Upper lobe of left lung (tissue), 6 donors: ENCODE measurements at regions not wholly inside any gene's neighbourhood (a gene's known extent, or its start where the extent isn't known, plus 50 kb on each side); places are given as distances from the start of the nearest gene placed in this dataset.

Source experiments
- ATAC-seq, 2 donors: fragments of 200-7000 bp; cut with Tn5 transposase; one replicate each; pipeline ENCODE4 v1.9.1; 2022; ENCODE audit warnings: mild to moderate bottlenecking in 2 of 2, moderate library complexity in 2 of 2; ENCODE audit not compliant: low FRiP score in 2 of 2
- DNase-seq, 2 donors: peaks; one replicate each; pipeline ENCODE4 v3.0.0-alpha.2; 2019 to 2020
- H3K27ac ChIP-seq, 4 donors: fragments of 200-600 bp; sonication (generic); one replicate each; pipeline ENCODE4 v1.5.1; 2016 to 2019
- H3K27me3 ChIP-seq, 4 donors: fragments of 200-600 bp; sonication (generic); one replicate each; pipeline ENCODE4 v1.5.1; 2017 to 2019
- H3K36me3 ChIP-seq, 4 donors: fragments of 200-600 bp; sonication (generic); one replicate each; pipeline ENCODE4 v1.5.1; 2016 to 2019
- H3K4me1 ChIP-seq, 4 donors: fragments of 200-600 bp; sonication (generic); one replicate each; pipeline ENCODE4 v1.5.1; 2018 to 2019
- H3K4me3 ChIP-seq, 4 donors: fragments of 200-600 bp; sonication (generic); one replicate each; pipeline ENCODE4 v1.5.1; 2017 to 2019; ENCODE audit warnings: mild to moderate bottlenecking in 2 of 4, moderate library complexity in 1 of 4
- H3K9me3 ChIP-seq, 4 donors: fragments of 200-600 bp; sonication (generic); one replicate each; pipeline ENCODE4 v1.5.1; 2018 to 2019
- CTCF ChIP-seq, 6 experiments: fragments of 450-650 bp in 4 of 6; fragments of 200-600 bp in 2 of 6; sonication (generic) in 2 of 6; IDR thresholded peaks; one replicate each; pipeline ENCODE4 v1.5.1; 2016 to 2019; ENCODE audit warnings: antibody characterized with exemption in 6 of 6
- EP300 ChIP-seq, 4 donors: sonication (generic); formaldehyde crosslinking; IDR thresholded peaks; one replicate each; pipeline ENCODE4 v1.5.1; 2017; ENCODE audit warnings: antibody characterized with exemption in 4 of 4, control low read depth in 2 of 4
- POLR2A ChIP-seq, 4 donors: fragments of 450-650 bp; IDR thresholded peaks; one replicate each; pipeline ENCODE4 v1.5.1; 2016 to 2017; ENCODE audit warnings: antibody characterized with exemption in 4 of 4, mild to moderate bottlenecking in 2 of 4
- POLR2AphosphoS5 ChIP-seq, 2 donors: sonication (generic); formaldehyde crosslinking; IDR thresholded peaks; one replicate each; pipeline ENCODE4 v1.5.1; 2017; ENCODE audit warnings: antibody characterized with exemption in 2 of 2
- WGBS, 2 donors: methylation state at CpG; one replicate each; pipeline ENCODE4 v1.1.5; 2017 to 2018; 5-methylcytosine and 5-hydroxymethylcytosine counted together
- donor health status: DM: no; HTN: no; CAD: no; lungs with moderate emphysema.
- donor health status: DM: no; HTN: yes; CAD: no; lungs with severe emphysema.

GRCh38 chr11:42827845-42828244 is 484.0 kb upstream of the API5 start:
- H3K27ac ChIP-seq, result no peak overlapping the region
- WGBS, 2 donors, result 53 to 88% methylated on average over 1 to 2 of the region's 2 CpGs
- TF ChIP-seq CTCF (IDR thresholded peaks at IDR 0.05) (no peak), POLR2AphosphoS5 (IDR thresholded peaks at IDR 0.05) (no peak), POLR2A (IDR thresholded peaks at IDR 0.05) (no peak), EP300 (IDR thresholded peaks at IDR 0.05) (no peak)
- H3K36me3 ChIP-seq, result no peaks in the 10 kb centered on the region
- DNase-seq (no peak), ATAC-seq (no peak)
- no peak overlapping the region for H3K4me3 ChIP-seq
- H3K9me3 ChIP-seq, result no peaks in the 10 kb centered on the region
- no peaks in the 10 kb centered on the region for H3K4me1 ChIP-seq
- H3K27me3 ChIP-seq, result no peaks in the 10 kb centered on the region

DNA sequence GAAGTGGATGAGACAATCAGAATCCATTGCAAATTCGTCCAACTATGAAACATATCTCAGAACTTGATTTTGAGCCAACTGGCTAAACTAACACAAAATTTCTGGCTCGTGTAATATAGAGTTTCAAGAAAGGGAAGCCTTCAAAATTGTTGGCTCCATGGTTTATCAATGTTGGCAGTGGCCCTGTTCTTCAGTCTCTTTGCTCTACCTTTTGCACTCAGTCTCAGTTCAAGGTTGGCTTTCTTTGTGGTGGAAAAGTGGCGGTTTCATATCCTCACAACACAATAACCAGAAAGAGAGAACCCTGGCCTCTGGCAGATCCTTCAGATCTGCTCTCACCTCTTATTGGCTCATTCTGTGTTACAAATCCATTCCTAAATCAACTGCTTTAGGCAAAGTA is 473.8 kb upstream of the API5 start:
- DNase-seq (no peak), ATAC-seq (no peak)
- TF ChIP-seq EP300 (IDR thresholded peaks at IDR 0.05) (no peak), POLR2A (IDR thresholded peaks at IDR 0.05) (no peak), CTCF (IDR thresholded peaks at IDR 0.05) (no peak), POLR2AphosphoS5 (IDR thresholded peaks at IDR 0.05) (no peak)
- Histone ChIP-seq H3K9me3 (no peaks in the 10 kb centered on the region), H3K27me3 (no peaks in the 10 kb centered on the region), H3K27ac (no peak overlapping the region), H3K4me1 (no peaks in the 10 kb centered on the region), H3K4me3 (no peak overlapping the region), H3K36me3 (no peaks in the 10 kb centered on the region)
- WGBS, 2 donors, result 60 to 69% methylated on average over 3 of the region's 3 CpGs

DNA sequence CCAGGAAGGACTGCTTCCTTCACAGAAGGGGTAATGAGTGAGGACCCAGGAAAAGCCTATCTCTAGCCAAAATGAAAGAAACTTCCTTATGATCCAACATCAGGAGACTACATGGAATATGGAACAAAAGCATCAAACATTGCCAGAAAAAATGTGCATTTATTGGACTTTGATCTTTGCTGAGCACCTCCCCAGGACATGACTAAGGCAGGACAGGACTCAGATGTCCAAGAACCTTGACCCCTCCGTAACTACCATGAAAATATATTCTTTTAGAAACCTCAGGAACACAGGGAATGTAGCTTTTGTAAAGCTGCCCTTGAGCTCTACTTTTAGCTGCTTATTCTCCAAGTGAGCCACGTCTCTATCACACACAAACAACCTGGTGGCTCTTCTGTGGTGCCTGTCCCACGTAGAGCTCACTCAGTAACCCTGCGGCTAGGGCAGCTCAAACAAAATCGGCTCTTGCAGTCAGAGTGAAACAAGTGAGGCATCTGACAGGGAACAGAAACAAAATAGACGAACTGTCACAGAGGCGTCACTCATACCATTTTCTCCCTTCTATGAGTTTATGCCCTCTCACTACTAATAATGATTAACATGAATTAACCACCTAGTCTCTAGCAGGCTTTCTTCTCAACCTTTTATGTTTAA is 471.5 kb upstream of the API5 start:
- 67 to 68% methylated on average over 7 of the region's 7 CpGs for WGBS, 2 donors
- ATAC-seq, result no peak
- TF ChIP-seq EP300 (IDR thresholded peaks at IDR 0.05) (no peak), POLR2AphosphoS5 (IDR thresholded peaks at IDR 0.05) (no peak), CTCF (IDR thresholded peaks at IDR 0.05) (no peak), POLR2A (IDR thresholded peaks at IDR 0.05) (no peak)
- no peak overlapping the region for H3K27ac ChIP-seq
- H3K9me3 ChIP-seq, result no peaks in the 10 kb centered on the region
- no peaks in the 10 kb centered on the region for H3K27me3 ChIP-seq
- no peak overlapping the region for H3K4me3 ChIP-seq
- DNase-seq, result no peak
- H3K4me1 ChIP-seq, result no peaks in the 10 kb centered on the region
- no peaks in the 10 kb centered on the region for H3K36me3 ChIP-seq

DNA sequence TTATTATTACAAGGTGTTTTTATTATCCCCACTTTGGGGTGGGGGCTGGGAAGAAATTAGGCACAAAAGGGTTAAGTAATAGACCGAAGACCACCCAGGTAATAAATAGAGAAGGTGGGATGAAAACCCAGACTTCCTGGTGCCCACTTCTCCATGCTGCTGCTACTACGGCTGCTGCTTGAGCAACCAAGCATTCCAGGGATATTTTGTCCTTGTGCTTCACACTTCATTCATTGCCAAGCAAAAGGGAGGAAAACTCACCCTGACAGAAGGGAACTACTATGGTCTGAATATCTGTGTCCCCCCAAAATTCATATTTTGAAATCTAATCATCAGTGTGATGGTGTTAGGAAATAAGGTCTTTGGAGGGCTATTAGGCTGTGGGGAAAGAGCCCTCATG is 470.9 kb upstream of the API5 start:
- DNase-seq, result no peak
- H3K27me3 ChIP-seq, result no peaks in the 10 kb centered on the region
- no peak overlapping the region for H3K27ac ChIP-seq
- WGBS, 2 donors, result 54 to 70% methylated on average over 2 of the region's 2 CpGs
- no peaks in the 10 kb centered on the region for H3K4me1 ChIP-seq
- H3K36me3 ChIP-seq, result no peaks in the 10 kb centered on the region
- TF ChIP-seq POLR2A (IDR thresholded peaks at IDR 0.05) (no peak), CTCF (IDR thresholded peaks at IDR 0.05) (no peak), POLR2AphosphoS5 (IDR thresholded peaks at IDR 0.05) (no peak), EP300 (IDR thresholded peaks at IDR 0.05) (no peak)
- no peak for ATAC-seq
- H3K9me3 ChIP-seq, result no peaks in the 10 kb centered on the region
- no peak overlapping the region for H3K4me3 ChIP-seq

DNA sequence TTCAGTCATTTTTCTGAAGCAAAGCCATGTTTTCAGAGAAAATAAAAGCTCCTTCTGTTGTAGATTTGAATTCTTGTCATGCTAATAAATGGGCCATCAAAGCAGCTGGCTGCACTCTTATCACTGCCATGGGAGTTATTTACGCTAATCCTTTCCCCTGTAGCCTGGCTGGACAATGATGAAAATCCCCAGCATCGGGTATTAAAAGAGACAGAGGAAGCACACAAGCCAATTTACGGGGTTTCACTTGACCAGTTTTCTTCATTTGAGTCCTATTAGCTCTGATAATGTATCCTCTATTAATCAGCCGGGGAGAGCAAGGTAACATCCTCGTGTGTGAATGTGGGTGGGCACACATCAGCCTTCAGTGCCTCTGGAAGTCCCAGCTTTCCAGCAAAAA is 470.2 kb upstream of the API5 start:
- Histone ChIP-seq H3K4me3 (no peak overlapping the region), H3K4me1 (no peaks in the 10 kb centered on the region), H3K27me3 (no peaks in the 10 kb centered on the region), H3K27ac (no peak overlapping the region), H3K36me3 (no peaks in the 10 kb centered on the region), H3K9me3 (no peaks in the 10 kb centered on the region)
- DNase-seq, result no peak
- no peak for ATAC-seq
- TF ChIP-seq CTCF (IDR thresholded peaks at IDR 0.05), result no peak
- TF ChIP-seq POLR2A (IDR thresholded peaks at IDR 0.05), result no peak
- TF ChIP-seq POLR2AphosphoS5 (IDR thresholded peaks at IDR 0.05), result no peak
- TF ChIP-seq EP300 (IDR thresholded peaks at IDR 0.05), result no peak
- WGBS, 2 donors, result 48 to 55% methylated on average over 5 of the region's 5 CpGs
